K562 (cell line): ENCODE measurements at regions not wholly inside any gene's neighbourhood (a gene's known extent, or its start where the extent isn't known, plus 50 kb on each side); places are given as distances from the start of the nearest gene placed in this dataset.

Experiments used
- ATF3 ChIP-seq, 2 experiments: fragments of 450-650 bp in 1 of 2; sonication (generic) in 1 of 2; formaldehyde crosslinking in 1 of 2; IDR thresholded peaks in 1 of 2; conservative IDR thresholded peaks in 1 of 2; 2 replicates each; pipeline versions ENCODE4 v1.6.1 to v1.8.1; 2016 to 2023; ENCODE audit warnings: mild to moderate bottlenecking in 2 of 2, moderate library complexity in 2 of 2, inconsistent platforms in 1 of 2, missing genetic modification reagents in 1 of 2
- ATF7 ChIP-seq: fragments of 450-650 bp; IDR thresholded peaks from 2 replicates; pipeline ENCODE4 v1.7.1; 2014; ENCODE audit warnings: mild to moderate bottlenecking, moderate library complexity
- BACH1 ChIP-seq: fragments of 200-800 bp; sonication (Bioruptor generic); IDR thresholded peaks from 2 replicates; pipeline ENCODE4 v1.6.1; 2016; ENCODE audit warnings: missing genetic modification characterization, missing compliant biosample characterization
- DPF2 ChIP-seq: fragments of 450-650 bp; IDR thresholded peaks from 2 replicates; pipeline ENCODE4 v1.6.1; 2016
- E2F4 ChIP-seq: sonication (generic); formaldehyde crosslinking; IDR thresholded peaks from 2 replicates; pipeline ENCODE4 v1.8.0; 2022; ENCODE audit warnings: mild to moderate bottlenecking, low read depth, missing genetic modification reagents
- EHMT2 ChIP-seq: fragments of 450-650 bp; IDR thresholded peaks from 2 replicates; pipeline ENCODE4 v1.6.1; 2018; ENCODE audit warnings: antibody characterized with exemption
- FOSL1 ChIP-seq: fragments of 200-800 bp; sonication (Bioruptor generic); conservative IDR thresholded peaks from 2 replicates; pipeline ENCODE4 v1.6.1; 2016; ENCODE audit warnings: missing genetic modification characterization, missing compliant biosample characterization
- KLF16 ChIP-seq: IDR thresholded peaks from 2 replicates; pipeline ENCODE4 v1.6.1; 2016; ENCODE audit warnings: antibody characterized with exemption
- MAFG ChIP-seq: fragments of 450-650 bp; conservative IDR thresholded peaks from 2 replicates; pipeline ENCODE4 v1.6.1; 2016; ENCODE audit warnings: missing genetic modification characterization, missing compliant biosample characterization
- MGA ChIP-seq: fragments of 450-650 bp; IDR thresholded peaks from 2 replicates; pipeline ENCODE4 v1.6.1; 2016; ENCODE audit warnings: mild to moderate bottlenecking, moderate library complexity
- NFE2 ChIP-seq: IDR thresholded peaks from 2 replicates; pipeline ENCODE4 v1.6.1; 2014; ENCODE audit warnings: antibody characterized with exemption, low read depth
- NR4A1 ChIP-seq, 2 experiments: fragments of 250-450 bp in 1 of 2; fragments of 450-650 bp in 1 of 2; sonication (Bioruptor Pico) in 1 of 2; IDR thresholded peaks; 2 replicates each; pipeline versions ENCODE4 v1.4.0 to v1.6.1; 2016 to 2020; ENCODE audit warnings: mild to moderate bottlenecking in 2 of 2, missing compliant biosample characterization in 1 of 2, missing genetic modification characterization in 1 of 2, moderate library complexity in 1 of 2
- RUNX1 ChIP-seq: sonication (generic); IDR thresholded peaks from 2 replicates; pipeline ENCODE4 v1.6.1; 2016; ENCODE audit warnings: antibody characterized with exemption, low read depth
- ZBTB1 ChIP-seq: sonication (generic); formaldehyde crosslinking; IDR thresholded peaks from 2 replicates; pipeline ENCODE4 v1.8.1; 2023; ENCODE audit warnings: missing genetic modification reagents, low read depth, mild to moderate bottlenecking, borderline replicate concordance

DNA sequence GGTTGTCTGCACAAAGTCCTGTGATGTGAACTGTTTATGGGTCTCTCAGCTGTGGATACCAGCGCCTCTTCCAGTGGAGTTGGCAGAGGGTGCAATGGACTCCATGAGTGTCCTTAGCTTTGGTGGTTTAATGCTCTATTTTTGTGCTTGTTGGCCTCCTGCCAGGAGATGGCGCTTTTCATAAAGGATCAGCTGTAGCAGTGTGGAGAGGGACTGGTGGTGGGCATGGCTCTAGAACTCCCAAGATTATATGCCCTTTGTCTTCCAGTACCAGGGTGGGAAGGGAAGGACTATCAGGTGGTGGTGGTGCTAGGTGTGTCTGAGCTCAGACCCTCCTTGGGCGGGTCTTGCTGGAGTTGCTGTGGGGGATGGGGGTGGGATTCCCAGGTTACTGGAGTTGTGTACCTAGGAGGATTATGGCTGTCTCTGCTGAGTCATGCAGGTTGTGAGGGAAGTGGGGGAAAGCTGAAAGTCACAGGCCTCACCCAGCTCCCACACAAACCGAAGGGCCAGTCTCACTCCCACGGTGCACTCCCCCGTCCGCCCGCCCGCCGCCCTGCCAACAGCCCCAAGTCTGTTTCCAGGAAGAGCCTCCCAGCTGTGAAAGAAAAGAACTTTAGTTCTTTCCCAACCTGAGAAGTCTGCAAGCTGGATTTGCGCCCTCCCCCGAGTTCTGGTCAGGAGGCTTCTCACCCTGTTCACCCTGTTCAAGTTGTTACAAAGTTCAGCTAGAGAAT, 108.1 kb downstream of the MARCO start (continued):
- no peak for TF ChIP-seq E2F4 (CRISPR knock-in tag)
- TF ChIP-seq RUNX1 = no peak
- no peak for TF ChIP-seq NR4A1 (CRISPR knock-in tag; IDR thresholded peaks at IDR 0.05)
- no peak for TF ChIP-seq NR4A1 (tag; IDR thresholded peaks at IDR 0.05)
- TF ChIP-seq BACH1 (tag) = peak; percentile 69; the same call in 1 of the 2 replicates
- peak; percentile 86; the same call in 1 of the 2 replicates for TF ChIP-seq EHMT2
- peak; percentile 38; the same call in 1 of the 2 replicates for TF ChIP-seq ATF3 (IDR thresholded peaks at IDR 0.05)
- no peak for TF ChIP-seq ATF3 (CRISPR knock-in tag; conservative IDR thresholded peaks at IDR 0.05)
- TF ChIP-seq FOSL1 (tag) = peak; percentile 32
- 0 out of 2 replicates have a peak, but pooled peaks have one; percentile 14 for TF ChIP-seq ATF7
- TF ChIP-seq KLF16 = peak; percentile 81; the same call in 1 of the 2 replicates
- peak; percentile 75 for TF ChIP-seq MAFG (tag)
- peak; percentile 89 for TF ChIP-seq NFE2
- TF ChIP-seq ZBTB1 = no peak
- 0 out of 2 replicates have a peak, but pooled peaks have one; percentile 10 for TF ChIP-seq MGA
- no peak; the same call in 1 of the 2 replicates for TF ChIP-seq DPF2
